ENCODE measurements at regions not wholly inside any gene's neighbourhood (a gene's known extent, or its start where the extent isn't known, plus 50 kb on each side); places are given as distances from the start of the nearest gene placed in this dataset.

GRCh38 chr10:51008346-51008745, 65.9 kb upstream of the PRKG1 start:
- DNase-seq, result no peak
- no peak overlapping the region for H4K91ac ChIP-seq (ENCODE audit: insufficient read length, low read depth, low read length)
- peaks cover 0 to 3% of the 10 kb centered on the region in 2 experiments; a peak in 1 of 5 replicates for H3K9me3 Mint-ChIP-seq
- H2BK20ac ChIP-seq (ENCODE audit: low read depth, low read length, poor library complexity, severe bottlenecking), result no peak overlapping the region
- H3K79me1 ChIP-seq (ENCODE audit: insufficient read depth, low read depth, low read length, poor library complexity, severe bottlenecking), result no peaks in the 10 kb centered on the region
- no peak overlapping the region for H4K8ac ChIP-seq (replicated peaks; ENCODE audit: insufficient read length, low read depth, low read length)
- peaks cover 14 to 22% of the 10 kb centered on the region in 2 experiments for H3K4me1 Mint-ChIP-seq
- H3K14ac ChIP-seq (ENCODE audit: insufficient read depth, low read length), result no peak overlapping the region
- no peak overlapping the region for H3K18ac ChIP-seq (ENCODE audit: insufficient read length, low read depth, low read length)
- no CpG with 5 or more reads among the region's 3 CpGs for WGBS (ENCODE audit: extremely low coverage, insufficient read length, low lambda C conversion rate)
- no peaks in the 10 kb centered on the region for H3K79me2 ChIP-seq (ENCODE audit: insufficient read depth, low read length)
- no peak overlapping the region for H2AFZ ChIP-seq (ENCODE audit: low read length)
- 0 out of 2 replicates have a peak, but pooled peaks cover 3% of the 10 kb centered on the region for H3K4me1 ChIP-seq (ENCODE audit: insufficient read depth, low read length)
- H4K5ac ChIP-seq (ENCODE audit: insufficient read length, low read depth, low read length), result no peak overlapping the region
- no peaks in the 10 kb centered on the region for H3K27me3 Mint-ChIP-seq (ENCODE audit: low read depth)
- H3K27ac Mint-ChIP-seq, result no peak overlapping the region
- no peak overlapping the region for H3T11ph ChIP-seq (ENCODE audit: low read length)
- no peaks in the 10 kb centered on the region for H4K20me1 ChIP-seq (ENCODE audit: control insufficient read depth, insufficient read depth, insufficient read length)
- H3K36me3 Mint-ChIP-seq (ENCODE audit: insufficient read depth in 1 of 3, low read depth in 3 of 3), result peaks cover 0 to 2% (median 0%) of the 10 kb centered on the region in 3 experiments; a peak in 1 of 7 replicates
- H3K23ac ChIP-seq (ENCODE audit: insufficient read length, low read depth, low read length), result no peak overlapping the region
- H2AK5ac ChIP-seq (ENCODE audit: insufficient read length, low read length), result no peak overlapping the region
- no peaks in the 10 kb centered on the region for H3K9me3 ChIP-seq (ENCODE audit: control insufficient read depth, low read depth, low read length)
- no peak for TF ChIP-seq CTCF (conservative IDR thresholded peaks at IDR 0.05)
- H3K23me2 ChIP-seq (ENCODE audit: insufficient read length, low read depth, low read length, poor library complexity, severe bottlenecking), result no peaks in the 10 kb centered on the region
- no peak overlapping the region for H3K4me3 Mint-ChIP-seq
- no peak overlapping the region for H3K4ac ChIP-seq (ENCODE audit: low read depth, low read length)
- no peak overlapping the region for H2BK120ac ChIP-seq (ENCODE audit: low read depth, low read length, poor library complexity, severe bottlenecking)
- H2BK12ac ChIP-seq (ENCODE audit: insufficient read length, low read depth, low read length), result no peak overlapping the region
- no peak overlapping the region for H3K9ac ChIP-seq (ENCODE audit: extremely low read depth, insufficient read length, low read length)
- H3K27me3 ChIP-seq (ENCODE audit: insufficient read depth, low read length), result no peaks in the 10 kb centered on the region
- no peak overlapping the region for H3K56ac ChIP-seq (ENCODE audit: insufficient read length, low read depth, low read length)
- no peak overlapping the region for H3K27ac ChIP-seq (ENCODE audit: insufficient read length, low read depth, low read length)
- H2BK15ac ChIP-seq (ENCODE audit: low read depth, low read length), result no peak overlapping the region
- no peak overlapping the region for H3K4me2 ChIP-seq (ENCODE audit: insufficient read depth, insufficient read length, low read length)
- H2BK5ac ChIP-seq (ENCODE audit: insufficient read length, low read length), result no peak overlapping the region

Data from H9 (cell line).